Neural crest cell (in vitro differentiated cells): ENCODE measurements at regions not wholly inside any gene's neighbourhood (a gene's known extent, or its start where the extent isn't known, plus 50 kb on each side); places are given as distances from the start of the nearest gene placed in this dataset.

Experiments
- DNase-seq: peaks from one replicate; pipeline ENCODE4 v3.0.0; 2021; ENCODE audit warnings: low read depth, mixed read lengths, low spot score
- H3K27ac Mint-ChIP-seq: one replicate; pipeline ENCODE4 v1.8.0; 2021; ENCODE audit warnings: mild to moderate bottlenecking, mixed read lengths; ENCODE audit not compliant: unreplicated experiment
- H3K27me3 Mint-ChIP-seq: 2 replicates; pipeline ENCODE4 v1.8.0; 2021; ENCODE audit warnings: low read depth, mild to moderate bottlenecking, mixed read lengths
- H3K36me3 Mint-ChIP-seq: 2 replicates; pipeline ENCODE4 v1.8.0; 2021; ENCODE audit warnings: low read depth, mild to moderate bottlenecking, mixed read lengths
- H3K4me1 Mint-ChIP-seq: 2 replicates; pipeline ENCODE4 v1.8.0; 2021; ENCODE audit warnings: mixed read lengths
- H3K4me3 Mint-ChIP-seq: one replicate; pipeline ENCODE4 v1.8.0; 2021; ENCODE audit warnings: mild to moderate bottlenecking, mixed read lengths
- H3K9me3 Mint-ChIP-seq: 2 replicates; pipeline ENCODE4 v1.8.0; 2021; ENCODE audit warnings: mixed read lengths
- TF ChIP-seq, protein P1 (sequence below): fragments of 200-600 bp; sonication (generic); conservative IDR thresholded peaks from 2 replicates; pipeline ENCODE4 v1.5.0; 2021; ENCODE audit warnings: antibody characterized with exemption, mild to moderate bottlenecking

DNA sequence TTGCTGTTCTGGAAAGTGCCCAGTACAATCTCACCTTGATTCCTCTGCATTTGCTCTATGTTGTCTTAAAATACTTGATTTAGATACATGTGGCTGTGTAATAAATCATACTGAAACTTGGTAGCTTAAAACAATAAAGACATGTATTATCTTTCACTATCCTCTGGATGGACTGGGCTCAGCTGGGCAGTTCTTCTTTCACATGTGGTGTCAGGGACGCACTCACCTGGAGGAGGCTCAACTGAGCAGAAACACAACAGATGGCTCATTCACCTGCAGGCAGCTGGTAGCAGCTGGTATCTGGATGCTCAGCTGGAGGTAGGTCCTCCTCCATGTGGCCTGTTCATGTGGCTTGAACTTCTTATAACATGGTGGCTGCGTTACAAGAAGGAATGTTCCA, 563.8 kb upstream of the FRG1 start:
- H3K9me3 Mint-ChIP-seq = peaks cover 10% of the 10 kb centered on the region
- no peaks in the 10 kb centered on the region for H3K36me3 Mint-ChIP-seq
- H3K27me3 Mint-ChIP-seq = no peaks in the 10 kb centered on the region
- no peak overlapping the region for H3K27ac Mint-ChIP-seq
- TF ChIP-seq, protein P1, sequence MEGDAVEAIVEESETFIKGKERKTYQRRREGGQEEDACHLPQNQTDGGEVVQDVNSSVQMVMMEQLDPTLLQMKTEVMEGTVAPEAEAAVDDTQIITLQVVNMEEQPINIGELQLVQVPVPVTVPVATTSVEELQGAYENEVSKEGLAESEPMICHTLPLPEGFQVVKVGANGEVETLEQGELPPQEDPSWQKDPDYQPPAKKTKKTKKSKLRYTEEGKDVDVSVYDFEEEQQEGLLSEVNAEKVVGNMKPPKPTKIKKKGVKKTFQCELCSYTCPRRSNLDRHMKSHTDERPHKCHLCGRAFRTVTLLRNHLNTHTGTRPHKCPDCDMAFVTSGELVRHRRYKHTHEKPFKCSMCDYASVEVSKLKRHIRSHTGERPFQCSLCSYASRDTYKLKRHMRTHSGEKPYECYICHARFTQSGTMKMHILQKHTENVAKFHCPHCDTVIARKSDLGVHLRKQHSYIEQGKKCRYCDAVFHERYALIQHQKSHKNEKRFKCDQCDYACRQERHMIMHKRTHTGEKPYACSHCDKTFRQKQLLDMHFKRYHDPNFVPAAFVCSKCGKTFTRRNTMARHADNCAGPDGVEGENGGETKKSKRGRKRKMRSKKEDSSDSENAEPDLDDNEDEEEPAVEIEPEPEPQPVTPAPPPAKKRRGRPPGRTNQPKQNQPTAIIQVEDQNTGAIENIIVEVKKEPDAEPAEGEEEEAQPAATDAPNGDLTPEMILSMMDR = no peak
- no peak for DNase-seq
- H3K4me1 Mint-ChIP-seq = peaks cover 16% of the 10 kb centered on the region
- no peak overlapping the region for H3K4me3 Mint-ChIP-seq

DNA sequence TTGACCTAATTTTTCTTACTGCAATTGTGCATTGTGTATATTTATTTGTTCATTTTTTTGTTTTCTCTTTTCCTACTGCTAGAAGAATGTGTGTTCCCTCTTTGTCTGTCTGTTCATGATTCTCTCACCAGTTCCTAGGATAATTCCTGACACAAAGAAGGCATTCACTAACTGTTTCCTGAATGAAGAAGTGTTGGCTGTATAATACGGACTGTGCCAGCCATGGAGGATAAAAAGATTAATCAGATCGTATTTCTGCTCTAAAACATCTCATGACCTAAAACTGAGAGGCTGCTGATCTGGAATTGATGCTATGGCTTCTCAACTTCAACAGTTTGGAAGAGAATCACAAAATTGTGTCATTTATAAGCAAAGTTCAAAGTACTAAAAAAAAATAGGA, 563.1 kb upstream of the FRG1 start:
- no peak overlapping the region for H3K27ac Mint-ChIP-seq
- DNase-seq = no peak
- H3K36me3 Mint-ChIP-seq = no peaks in the 10 kb centered on the region
- H3K9me3 Mint-ChIP-seq = peaks cover 10% of the 10 kb centered on the region
- H3K4me3 Mint-ChIP-seq = peak overlapping the region; percentile 14
- H3K4me1 Mint-ChIP-seq = peaks cover 16% of the 10 kb centered on the region
- TF ChIP-seq, protein P1 = no peak
- no peaks in the 10 kb centered on the region for H3K27me3 Mint-ChIP-seq

DNA sequence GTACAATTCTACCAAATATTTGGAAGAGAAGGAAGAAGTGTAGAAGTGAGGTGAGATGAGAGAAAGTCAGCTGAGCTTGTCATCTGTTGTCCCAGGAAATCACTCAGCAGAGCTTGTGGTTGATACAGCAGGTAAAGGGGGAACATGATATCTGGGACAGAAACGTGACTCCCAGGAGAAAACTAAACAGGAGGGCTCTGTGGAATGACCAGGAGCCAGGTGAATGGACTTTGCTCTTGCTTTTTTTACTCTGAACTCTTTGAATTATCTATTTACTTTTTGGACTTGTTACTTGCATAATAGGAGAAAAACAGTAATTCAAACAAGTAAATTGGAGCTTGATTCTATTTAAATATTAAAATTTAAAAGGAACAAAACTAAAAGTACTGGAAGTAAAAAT, 555.6 kb upstream of the FRG1 start:
- Mint-ChIP-seq H3K9me3 (peaks cover 6% of the 10 kb centered on the region), H3K27ac (no peak overlapping the region), H3K4me3 (no peak overlapping the region), H3K36me3 (no peaks in the 10 kb centered on the region), H3K4me1 (no peaks in the 10 kb centered on the region), H3K27me3 (no peaks in the 10 kb centered on the region)
- DNase-seq = no peak
- TF ChIP-seq, protein P1 = no peak

DNA sequence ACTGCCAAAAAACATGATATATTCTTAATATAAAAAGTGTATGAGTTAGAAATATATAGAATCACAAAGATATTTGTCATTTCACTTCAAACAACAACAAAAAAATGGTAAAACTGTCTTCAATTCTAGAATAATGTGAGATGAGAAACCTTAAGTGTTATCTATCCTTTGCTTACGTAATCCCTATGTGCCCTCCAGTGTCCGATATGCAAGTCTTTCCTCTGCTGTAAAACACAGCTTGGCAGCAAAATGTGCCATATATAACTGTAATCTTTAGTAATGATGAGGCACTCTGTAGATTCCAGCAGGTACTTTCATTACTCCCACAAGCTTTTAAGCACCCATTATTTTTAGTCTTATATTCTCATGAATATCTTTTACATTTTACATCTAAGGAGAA, 555.1 kb upstream of the FRG1 start:
- no peak for DNase-seq
- Mint-ChIP-seq H3K36me3 (no peaks in the 10 kb centered on the region), H3K27ac (no peak overlapping the region), H3K9me3 (peaks cover 7% of the 10 kb centered on the region), H3K4me1 (no peaks in the 10 kb centered on the region), H3K4me3 (no peak overlapping the region), H3K27me3 (no peaks in the 10 kb centered on the region)
- TF ChIP-seq, protein P1 = no peak

DNA sequence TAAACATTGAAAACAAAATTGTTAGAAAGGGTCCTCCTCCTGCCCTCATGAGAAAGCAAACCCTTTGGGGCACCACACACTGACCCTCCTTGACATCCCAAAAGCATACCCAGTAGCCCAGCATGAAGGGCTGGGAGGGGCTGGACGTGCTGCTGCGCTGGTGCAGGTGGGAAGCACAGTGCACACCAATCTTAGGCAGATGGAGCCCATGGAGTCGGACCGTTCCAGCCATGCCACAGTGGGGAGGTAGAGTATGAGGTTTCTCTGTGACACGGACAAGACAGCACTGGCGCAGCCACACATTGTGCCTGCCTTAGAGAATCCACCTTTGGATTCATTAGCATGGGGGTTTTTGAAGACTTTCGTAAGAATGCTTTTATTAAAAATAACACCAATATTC, 544.2 kb upstream of the FRG1 start:
- H3K36me3 Mint-ChIP-seq = peaks cover 8% of the 10 kb centered on the region
- H3K4me3 Mint-ChIP-seq = no peak overlapping the region
- H3K27ac Mint-ChIP-seq = no peak overlapping the region
- H3K4me1 Mint-ChIP-seq = no peaks in the 10 kb centered on the region
- H3K27me3 Mint-ChIP-seq = no peaks in the 10 kb centered on the region
- H3K9me3 Mint-ChIP-seq = peaks cover 11% of the 10 kb centered on the region
- TF ChIP-seq, protein P1 = no peak
- DNase-seq = no peak

DNA sequence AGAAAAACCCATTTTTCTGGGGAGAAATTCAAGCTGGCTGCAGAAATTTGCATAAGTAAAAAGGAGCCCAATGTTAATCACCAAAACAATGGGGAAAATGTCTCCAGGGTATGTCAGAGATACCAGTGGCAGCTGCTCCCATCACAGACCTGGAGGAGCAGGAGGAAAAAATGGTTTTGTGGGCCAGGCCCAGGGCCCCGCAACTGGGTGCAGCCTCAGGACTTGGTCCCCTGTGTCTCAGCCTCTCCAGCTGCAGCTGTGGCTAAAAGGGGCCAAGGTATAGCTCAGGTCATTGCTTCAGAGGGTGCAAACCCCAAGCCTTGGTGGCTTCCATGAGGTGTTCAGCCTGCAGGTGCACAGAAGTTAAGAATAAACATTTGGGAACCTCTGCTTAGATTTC, 536.4 kb upstream of the FRG1 start:
- TF ChIP-seq, protein P1 = no peak
- peaks cover 16% of the 10 kb centered on the region for H3K9me3 Mint-ChIP-seq
- H3K27me3 Mint-ChIP-seq = no peaks in the 10 kb centered on the region
- no peak overlapping the region for H3K4me3 Mint-ChIP-seq
- H3K36me3 Mint-ChIP-seq = peaks cover 4% of the 10 kb centered on the region
- H3K4me1 Mint-ChIP-seq = no peaks in the 10 kb centered on the region
- no peak for DNase-seq
- H3K27ac Mint-ChIP-seq = no peak overlapping the region
